B cell (primary cell): ENCODE measurements at regions not wholly inside any gene's neighbourhood (a gene's known extent, or its start where the extent isn't known, plus 50 kb on each side); places are given as distances from the start of the nearest gene placed in this dataset.

Source experiments
- ATAC-seq: fragments of 200-7000 bp; cut with Tn5 transposase; one replicate; pipeline ENCODE4 v1.10.0; 2021; ENCODE audit warnings: low read depth, mild to moderate bottlenecking, moderate number of reproducible peaks, moderate library complexity
- CTCF ChIA-PET: fragments of 350-600 bp; sonication (Branson Sonifier 250); formaldehyde crosslinking; loops from one replicate; lab custom pipeline; 2021; ENCODE audit warnings: antibody characterized with exemption, inconsistent platforms; lab: Charles Lee
- POLR2A ChIA-PET: fragments of 350-600 bp; sonication (Branson Sonifier 250); formaldehyde crosslinking; loops from one replicate; lab custom pipeline; 2021; ENCODE audit warnings: antibody characterized with exemption; lab: Charles Lee
- DNase-seq: peaks from one replicate; pipeline ENCODE4 v3.0.0; 2013
- H2AFZ ChIP-seq: 2 replicates; pipeline ENCODE4 v1.6.1; 2012; ENCODE audit warnings: mild to moderate bottlenecking, low read depth, low read length; ENCODE audit not compliant: insufficient read depth, poor library complexity, severe bottlenecking
- H3K27ac ChIP-seq, 2 donors: 1 replicate in 1 of 2; 2 replicates in 1 of 2; pipeline ENCODE4 v1.5.1; 2012 to 2013; ENCODE audit warnings: low read length in 2 of 2, mild to moderate bottlenecking in 2 of 2, moderate library complexity in 1 of 2
- H3K27me3 ChIP-seq, 4 experiments: fragments of 200-600 bp in 1 of 4; sonication (generic) in 1 of 4; replicated peaks in 1 of 4; 1 replicate in 2 of 4; 2 replicates in 2 of 4; pipeline versions ENCODE4 v1.6.1 to v1.7.0; 2013 to 2016; ENCODE audit warnings: low read length in 3 of 4, mild to moderate bottlenecking in 2 of 4, mixed read lengths in 1 of 4, moderate library complexity in 1 of 4; ENCODE audit not compliant: insufficient read depth in 4 of 4, control insufficient read depth in 3 of 4; ENCODE audit errors: control extremely low read depth in 1 of 4
- H3K36me3 ChIP-seq, 2 experiments: replicated peaks in 1 of 2; 1 replicate in 1 of 2; 2 replicates in 1 of 2; pipeline versions ENCODE4 v1.6.1 to v1.7.1; 2013; ENCODE audit warnings: low read length in 1 of 2; ENCODE audit not compliant: insufficient read depth in 2 of 2, control insufficient read depth in 1 of 2; ENCODE audit errors: control extremely low read depth in 1 of 2, extremely low read depth in 1 of 2
- H3K4me1 ChIP-seq, 2 donors: fragments of 200-600 bp in 1 of 2; sonication (generic) in 1 of 2; 1 replicate in 1 of 2; 2 replicates in 1 of 2; pipeline versions ENCODE4 v1.5.1 to v1.6.1; 2013 to 2017; ENCODE audit warnings: low read length in 2 of 2; ENCODE audit not compliant: control insufficient read depth in 2 of 2, insufficient read depth in 2 of 2
- H3K4me2 ChIP-seq: replicated peaks from 2 replicates; pipeline ENCODE3; 2012; ENCODE audit warnings: mild to moderate bottlenecking, low read depth, low read length; ENCODE audit not compliant: poor library complexity, severe bottlenecking
- H3K4me3 ChIP-seq, 5 experiments: fragments of 200-600 bp in 1 of 5; sonication (generic) in 1 of 5; 1 replicate in 3 of 5; 2 replicates in 2 of 5; pipeline versions ENCODE4 v1.5.1 to v1.7.0; 2011 to 2016; ENCODE audit warnings: low read length in 4 of 5, mild to moderate bottlenecking in 4 of 5, low read depth in 2 of 5, control low read depth in 1 of 5, moderate library complexity in 1 of 5; ENCODE audit not compliant: insufficient read depth in 1 of 5; ENCODE audit errors: control extremely low read depth in 1 of 5, extremely low read depth in 1 of 5
- H3K79me2 ChIP-seq: fragments of 200-600 bp; sonication (generic); one replicate; pipeline ENCODE4 v1.6.0; 2016; ENCODE audit warnings: low read length; ENCODE audit not compliant: control insufficient read depth, insufficient read depth
- H3K9ac ChIP-seq: fragments of 200-600 bp; sonication (generic); 2 replicates; pipeline ENCODE4 v1.6.1; 2017; ENCODE audit warnings: mild to moderate bottlenecking, low read length, moderate library complexity
- H3K9me3 ChIP-seq, 3 donors: one replicate each; pipeline versions ENCODE4 v1.6.1 to v1.7.1; 2013; ENCODE audit warnings: low read length in 2 of 3; ENCODE audit not compliant: control insufficient read depth in 2 of 3, insufficient read depth in 1 of 3; ENCODE audit errors: control extremely low read depth in 1 of 3
- H4K20me1 ChIP-seq: 2 replicates; pipeline ENCODE4 v1.6.0; 2012; ENCODE audit warnings: mild to moderate bottlenecking, low read length; ENCODE audit not compliant: insufficient read depth, control insufficient read depth, poor library complexity, severe bottlenecking
- H3K27ac Mint-ChIP-seq: one replicate; pipeline ENCODE4 v1.8.0; 2021; ENCODE audit warnings: mixed read lengths
- H3K27me3 Mint-ChIP-seq: one replicate; pipeline ENCODE4 v1.8.0; 2021; ENCODE audit warnings: mixed read lengths
- H3K4me1 Mint-ChIP-seq: one replicate; pipeline ENCODE4 v1.8.0; 2021; ENCODE audit warnings: mixed read lengths
- H3K4me3 Mint-ChIP-seq: one replicate; pipeline ENCODE4 v1.8.0; 2021; ENCODE audit warnings: mixed read lengths
- H3K9me3 Mint-ChIP-seq: one replicate; pipeline ENCODE4 v1.8.0; 2022; ENCODE audit warnings: mixed read lengths; ENCODE audit not compliant: insufficient read depth
- EZH2 ChIP-seq: IDR thresholded peaks from 2 replicates; pipeline ENCODE4 v1.6.1; 2012; ENCODE audit warnings: borderline replicate concordance, low read depth, mild to moderate bottlenecking, moderate library complexity, low read length; ENCODE audit not compliant: insufficient read depth, poor library complexity, severe bottlenecking
- WGBS: methylation state at CpG from one replicate; pipeline ENCODE4 v1.1.5; 2013; ENCODE audit warnings: missing lambda C conversion rate; ENCODE audit not compliant: insufficient coverage; 5-methylcytosine and 5-hydroxymethylcytosine counted together
- intact Hi-C: fragments of 100-400 bp; cut with micrococcal nuclease; formaldehyde crosslinking; loops from one replicate; pipeline ENCODE4 v1.10.0; 2022
- TF ChIP-seq, protein P1 (sequence below): fragments of 200-600 bp; IDR thresholded peaks from one replicate; pipeline ENCODE4 v1.8.0; 2022; ENCODE audit warnings: antibody characterized with exemption, mild to moderate bottlenecking

DNA sequence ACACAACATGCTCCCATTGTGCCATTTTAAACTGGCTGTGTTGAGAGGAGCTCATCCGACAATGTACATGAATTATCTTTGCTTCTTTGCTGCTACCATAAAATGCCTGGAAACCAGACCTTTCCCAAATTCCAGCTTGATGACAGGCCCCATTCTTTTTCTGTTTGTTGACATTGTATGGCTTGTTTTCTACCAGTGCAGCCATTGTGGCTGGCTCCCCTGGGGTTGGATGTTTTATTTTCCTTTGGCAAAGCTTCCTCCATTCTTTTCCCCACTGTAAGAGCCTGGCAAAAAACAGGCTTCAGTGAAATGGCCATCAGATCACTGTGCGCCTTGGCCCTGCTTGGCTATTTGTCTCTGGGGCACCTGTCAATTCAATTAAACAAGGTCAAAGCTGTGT, 532.5 kb downstream of the VRK1 start:
- Mint-ChIP-seq H3K9me3 (no peaks in the 10 kb centered on the region), H3K27ac (no peak overlapping the region), H3K4me1 (no peaks in the 10 kb centered on the region), H3K27me3 (peaks cover 4% of the 10 kb centered on the region), H3K4me3 (no peak overlapping the region)
- H3K4me3 ChIP-seq = no peak overlapping the region
- ChIA-PET CTCF (no interaction called here), POLR2A (no interaction called here)
- intact Hi-C loops = no loop called here
- DNase-seq (no peak), ATAC-seq (no peak)
- no peak overlapping the region for H2AFZ ChIP-seq
- TF ChIP-seq, protein P1, sequence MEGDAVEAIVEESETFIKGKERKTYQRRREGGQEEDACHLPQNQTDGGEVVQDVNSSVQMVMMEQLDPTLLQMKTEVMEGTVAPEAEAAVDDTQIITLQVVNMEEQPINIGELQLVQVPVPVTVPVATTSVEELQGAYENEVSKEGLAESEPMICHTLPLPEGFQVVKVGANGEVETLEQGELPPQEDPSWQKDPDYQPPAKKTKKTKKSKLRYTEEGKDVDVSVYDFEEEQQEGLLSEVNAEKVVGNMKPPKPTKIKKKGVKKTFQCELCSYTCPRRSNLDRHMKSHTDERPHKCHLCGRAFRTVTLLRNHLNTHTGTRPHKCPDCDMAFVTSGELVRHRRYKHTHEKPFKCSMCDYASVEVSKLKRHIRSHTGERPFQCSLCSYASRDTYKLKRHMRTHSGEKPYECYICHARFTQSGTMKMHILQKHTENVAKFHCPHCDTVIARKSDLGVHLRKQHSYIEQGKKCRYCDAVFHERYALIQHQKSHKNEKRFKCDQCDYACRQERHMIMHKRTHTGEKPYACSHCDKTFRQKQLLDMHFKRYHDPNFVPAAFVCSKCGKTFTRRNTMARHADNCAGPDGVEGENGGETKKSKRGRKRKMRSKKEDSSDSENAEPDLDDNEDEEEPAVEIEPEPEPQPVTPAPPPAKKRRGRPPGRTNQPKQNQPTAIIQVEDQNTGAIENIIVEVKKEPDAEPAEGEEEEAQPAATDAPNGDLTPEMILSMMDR = no peak
- TF ChIP-seq EZH2 = no peak
- no peaks in the 10 kb centered on the region for H3K27me3 ChIP-seq
- no peaks in the 10 kb centered on the region for H3K9me3 ChIP-seq
- H4K20me1 ChIP-seq = no peaks in the 10 kb centered on the region
- no peak overlapping the region for H3K27ac ChIP-seq
- H3K9ac ChIP-seq = no peak overlapping the region
- no peaks in the 10 kb centered on the region for H3K79me2 ChIP-seq
- no peaks in the 10 kb centered on the region for H3K36me3 ChIP-seq
- no peaks in the 10 kb centered on the region for H3K4me1 ChIP-seq
- no peak overlapping the region for H3K4me2 ChIP-seq
- WGBS = 100% methylated on average over 1 of the region's 2 CpGs

DNA sequence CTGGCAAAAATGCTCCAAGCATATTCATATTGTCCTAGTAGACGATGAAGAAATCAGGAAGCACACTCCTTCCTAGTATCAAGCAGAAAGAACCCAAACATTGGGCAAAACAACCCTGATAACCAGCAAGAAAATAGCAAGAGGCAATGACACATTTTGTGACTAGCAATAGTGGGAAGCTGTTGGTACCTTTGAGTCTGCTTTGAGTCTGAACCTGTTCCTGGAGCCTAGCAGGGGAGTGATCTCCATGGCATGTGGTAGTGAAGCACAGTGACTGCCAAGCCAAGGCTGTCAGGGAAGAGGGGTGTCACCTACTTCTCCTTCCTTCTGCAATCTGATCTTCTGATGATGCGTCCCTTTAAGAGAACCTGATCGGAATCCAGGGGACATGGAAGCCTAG, 533.9 kb downstream of the VRK1 start:
- H3K27me3 Mint-ChIP-seq = peaks cover 4% of the 10 kb centered on the region
- Histone ChIP-seq H3K36me3 (no peaks in the 10 kb centered on the region), H4K20me1 (no peaks in the 10 kb centered on the region), H2AFZ (no peak overlapping the region), H3K9ac (no peak overlapping the region), H3K4me1 (no peaks in the 10 kb centered on the region), H3K27me3 (no peaks in the 10 kb centered on the region), H3K9me3 (no peaks in the 10 kb centered on the region), H3K27ac (no peak overlapping the region), H3K79me2 (no peaks in the 10 kb centered on the region), H3K4me3 (no peak overlapping the region), H3K4me2 (no peak overlapping the region)
- TF ChIP-seq, protein P1 = no peak
- TF ChIP-seq EZH2 = no peak
- H3K27ac Mint-ChIP-seq = no peak overlapping the region
- H3K4me1 Mint-ChIP-seq = no peaks in the 10 kb centered on the region
- DNase-seq (no peak), ATAC-seq (no peak)
- intact Hi-C loops = no loop called here
- CTCF ChIA-PET = no interaction called here
- H3K4me3 Mint-ChIP-seq = no peak overlapping the region
- WGBS = 80% methylated on average over 1 of the region's 3 CpGs
- POLR2A ChIA-PET = no interaction called here
- no peaks in the 10 kb centered on the region for H3K9me3 Mint-ChIP-seq
